ENCODE measurements at regions not wholly inside any gene's neighbourhood (a gene's known extent, or its start where the extent isn't known, plus 50 kb on each side); places are given as distances from the start of the nearest gene placed in this dataset.

- Histone ChIP-seq H3K4me1 (no peaks in the 10 kb centered on the region), H3K27ac (no peak overlapping the region), H3K9me3 (no peaks in the 10 kb centered on the region), H3K36me3 (ENCODE audit: low read depth, missing control alignments) (no peaks in the 10 kb centered on the region), H3K4me3 (no peak overlapping the region), H3K27me3 (no peaks in the 10 kb centered on the region)
- WGBS, 2 donors = 57 to 58% methylated on average over 3 of the region's 3 CpGs
- TF ChIP-seq CTCF (IDR thresholded peaks at IDR 0.05) (no peak), POLR2A (IDR thresholded peaks at IDR 0.05) (no peak)
- intact Hi-C loops (cut with DNase I; ENCODE audit: low total_unique reads) = no loop called here
- no peak for DNase-seq
Measured at GRCh38 chr21:18705971-18706370, 302.4 kb upstream of the TMPRSS15 start.

- intact Hi-C loops (cut with DNase I; ENCODE audit: low total_unique reads) = no loop called here
- no peak for DNase-seq
- Histone ChIP-seq H3K36me3 (ENCODE audit: low read depth, missing control alignments) (no peaks in the 10 kb centered on the region), H3K4me3 (no peak overlapping the region), H3K27me3 (no peaks in the 10 kb centered on the region), H3K27ac (no peak overlapping the region), H3K9me3 (no peaks in the 10 kb centered on the region), H3K4me1 (no peaks in the 10 kb centered on the region)
- WGBS, 2 donors = 87 to 90% methylated on average over 1 of the region's 1 CpG
- TF ChIP-seq CTCF (IDR thresholded peaks at IDR 0.05) = no peak
- no peak for TF ChIP-seq POLR2A (IDR thresholded peaks at IDR 0.05)
Measured at GRCh38 chr21:18711662-18712061, 308.1 kb upstream of the TMPRSS15 start.

GRCh38 chr21:18715606-18716005 is 312.0 kb upstream of the TMPRSS15 start:
- no peaks in the 10 kb centered on the region for H3K4me1 ChIP-seq
- intact Hi-C loops (cut with DNase I; ENCODE audit: low total_unique reads) = no loop called here
- TF ChIP-seq POLR2A (IDR thresholded peaks at IDR 0.05) (no peak), CTCF (IDR thresholded peaks at IDR 0.05) (no peak)
- H3K27me3 ChIP-seq = no peaks in the 10 kb centered on the region
- H3K9me3 ChIP-seq = no peaks in the 10 kb centered on the region
- H3K4me3 ChIP-seq = no peak overlapping the region
- 84% methylated on average over 3 of the region's 3 CpGs for WGBS, 2 donors
- no peak for DNase-seq
- no peaks in the 10 kb centered on the region for H3K36me3 ChIP-seq (ENCODE audit: low read depth, missing control alignments)
- no peak overlapping the region for H3K27ac ChIP-seq

- Histone ChIP-seq H3K27me3 (no peaks in the 10 kb centered on the region), H3K9me3 (no peaks in the 10 kb centered on the region), H3K4me3 (no peak overlapping the region), H3K4me1 (no peaks in the 10 kb centered on the region), H3K27ac (no peak overlapping the region), H3K36me3 (ENCODE audit: low read depth, missing control alignments) (no peaks in the 10 kb centered on the region)
- TF ChIP-seq CTCF (IDR thresholded peaks at IDR 0.05) (no peak), POLR2A (IDR thresholded peaks at IDR 0.05) (no peak)
- 31 to 40% methylated on average over 5 of the region's 5 CpGs for WGBS, 2 donors
- no peak for DNase-seq
- intact Hi-C loops (cut with DNase I; ENCODE audit: low total_unique reads) = no loop called here
Measured at GRCh38 chr21:18716578-18717138, 313.1 kb upstream of the TMPRSS15 start.

- H3K27ac ChIP-seq = no peak overlapping the region
- no peaks in the 10 kb centered on the region for H3K9me3 ChIP-seq
- 91 to 94% methylated on average over 1 of the region's 1 CpG for WGBS, 2 donors
- no peak overlapping the region for H3K4me3 ChIP-seq
- no peaks in the 10 kb centered on the region for H3K27me3 ChIP-seq
- TF ChIP-seq POLR2A (IDR thresholded peaks at IDR 0.05) = no peak
- TF ChIP-seq CTCF (IDR thresholded peaks at IDR 0.05) = no peak
- no peaks in the 10 kb centered on the region for H3K36me3 ChIP-seq (ENCODE audit: low read depth, missing control alignments)
- intact Hi-C loops (cut with DNase I; ENCODE audit: low total_unique reads) = no loop called here
- no peak for DNase-seq
- no peaks in the 10 kb centered on the region for H3K4me1 ChIP-seq
Measured at GRCh38 chr21:18722193-18722592, 318.6 kb upstream of the TMPRSS15 start.
